HEK293T (cell line): ENCODE measurements at regions not wholly inside any gene's neighbourhood (a gene's known extent, or its start where the extent isn't known, plus 50 kb on each side); places are given as distances from the start of the nearest gene placed in this dataset.

Experiments used
- BHLHE40 ChIP-seq: fragments of 450-650 bp; IDR thresholded peaks from 2 replicates; pipeline ENCODE4 v1.6.1; 2016; ENCODE audit warnings: mild to moderate bottlenecking, moderate library complexity, borderline replicate concordance
- FOXK2 ChIP-seq: fragments of 450-650 bp; IDR thresholded peaks from 2 replicates; pipeline ENCODE4 v1.6.1; 2016; ENCODE audit warnings: mild to moderate bottlenecking
- FOXM1 ChIP-seq: fragments of 450-650 bp; IDR thresholded peaks from 2 replicates; pipeline ENCODE4 v1.6.1; 2017; ENCODE audit warnings: mild to moderate bottlenecking, borderline replicate concordance
- HDGF ChIP-seq: fragments of 450-650 bp; IDR thresholded peaks from 2 replicates; pipeline ENCODE4 v1.6.1; 2017; ENCODE audit warnings: antibody characterized with exemption, borderline replicate concordance
- TARDBP ChIP-seq: fragments of 450-650 bp; IDR thresholded peaks from 2 replicates; pipeline ENCODE4 v1.6.1; 2016
- ZNF384 ChIP-seq: fragments of 450-650 bp; IDR thresholded peaks from 2 replicates; pipeline ENCODE4 v1.6.1; 2016

GRCh38 chr10:112047674-112048073, 135.9 kb downstream of the GPAM start:
- TF ChIP-seq FOXM1 (no peak), FOXK2 (no peak), ZNF384 (no peak), TARDBP (no peak), HDGF (no peak), BHLHE40 (no peak)
